ENCODE measurements at regions not wholly inside any gene's neighbourhood (a gene's known extent, or its start where the extent isn't known, plus 50 kb on each side); places are given as distances from the start of the nearest gene placed in this dataset.

GRCh38 chr18:29547626-29548025 lies 1370.7 kb upstream of the CDH2 start (continued):
- TF ChIP-seq HMGXB4 (CRISPR knock-in tag; IDR thresholded peaks at IDR 0.05; ENCODE audit: borderline replicate concordance), result no peak
- TF ChIP-seq RNF2 (IDR thresholded peaks at IDR 0.05; ENCODE audit: borderline replicate concordance, low read depth), result no peak
- no peak for TF ChIP-seq SMC3 (IDR thresholded peaks at IDR 0.05)
- TF ChIP-seq RARB (CRISPR knock-in tag; IDR thresholded peaks at IDR 0.05), result no peak

GRCh38 chr18:29540548-29540947 lies 1363.6 kb upstream of the CDH2 start:
- ChIA-PET POLR2A (no interaction called here), CTCF (no interaction called here)
- DNase-seq (ENCODE audit: low read depth in 1 of 2, low spot score in 1 of 2), result no peak
- TF ChIP-seq E2F6 (IDR thresholded peaks at IDR 0.05; ENCODE audit: borderline replicate concordance, low read depth), result no peak
- no peak for TF ChIP-seq CHD4 (IDR thresholded peaks at IDR 0.05; ENCODE audit: borderline replicate concordance)
- TF ChIP-seq USF2 (IDR thresholded peaks at IDR 0.05), result no peak
- TF ChIP-seq JUN (IDR thresholded peaks at IDR 0.05), result no peak
- TF ChIP-seq RNF2 (IDR thresholded peaks at IDR 0.05; ENCODE audit: borderline replicate concordance, low read depth), result no peak
- TF ChIP-seq CBX2 (IDR thresholded peaks at IDR 0.05; ENCODE audit: borderline replicate concordance, low read depth), result no peak
- no peak for TF ChIP-seq KDM1A (IDR thresholded peaks at IDR 0.05; ENCODE audit: low read depth)
- no peak for TF ChIP-seq ESRRA (IDR thresholded peaks at IDR 0.05; ENCODE audit: borderline replicate concordance, low read length)
- no peak for TF ChIP-seq SMC3 (IDR thresholded peaks at IDR 0.05)
- TF ChIP-seq HEYL (CRISPR knock-in tag; IDR thresholded peaks at IDR 0.05), result no peak
- TF ChIP-seq MAX (IDR thresholded peaks at IDR 0.05), result no peak
- no peak for TF ChIP-seq SREBF2 (IDR thresholded peaks at IDR 0.05)
- TF ChIP-seq FOSL2 (IDR thresholded peaks at IDR 0.05), result no peak
- no peak for TF ChIP-seq FOSL2 (CRISPR knock-in tag; IDR thresholded peaks at IDR 0.05)
- no peak for TF ChIP-seq HOXB13 (CRISPR knock-in tag; IDR thresholded peaks at IDR 0.05; ENCODE audit: low read depth)
- TF ChIP-seq EHMT2 (IDR thresholded peaks at IDR 0.05; ENCODE audit: low read depth), result no peak
- no peak for TF ChIP-seq HMGXB4 (CRISPR knock-in tag; IDR thresholded peaks at IDR 0.05; ENCODE audit: borderline replicate concordance)
- TF ChIP-seq CHD2 (IDR thresholded peaks at IDR 0.05; ENCODE audit: low read length, partially characterized antibody), result no peak
- no peak for TF ChIP-seq TFCP2L1 (CRISPR knock-in tag; IDR thresholded peaks at IDR 0.05)
- TF ChIP-seq EHF (CRISPR knock-in tag; IDR thresholded peaks at IDR 0.05), result no peak
- no peak for TF ChIP-seq RFX5 (IDR thresholded peaks at IDR 0.05)
- Histone ChIP-seq H3K4me2 (no peak overlapping the region), H3K27ac (no peak overlapping the region), H3K4me1 (no peaks in the 10 kb centered on the region), H3K9me3 (no peaks in the 10 kb centered on the region), H3K4me3 (no peak overlapping the region)
- no peak for ATAC-seq
- WGBS (ENCODE audit: missing lambda C conversion rate), result 13% methylated on average over 2 of the region's 2 CpGs
- FAIRE-seq, result no peak

GRCh38 chr18:29531746-29532145 lies 1354.8 kb upstream of the CDH2 start:
- no peak overlapping the region for H3K27ac ChIP-seq
- no peak overlapping the region for H3K4me3 ChIP-seq
- ChIA-PET POLR2A (no interaction called here), CTCF (no interaction called here)
- no peak overlapping the region for H3K4me2 ChIP-seq
- H3K4me1 ChIP-seq, result no peaks in the 10 kb centered on the region
- FAIRE-seq (no peak), DNase-seq (ENCODE audit: low read depth in 1 of 2, low spot score in 1 of 2) (no peak), ATAC-seq (no peak)
- no peaks in the 10 kb centered on the region for H3K9me3 ChIP-seq
- no peak for TF ChIP-seq EHMT2 (IDR thresholded peaks at IDR 0.05; ENCODE audit: low read depth)
- TF ChIP-seq NFE2L2 (conservative IDR thresholded peaks at IDR 0.05; ENCODE audit: low read length), result no peak
- TF ChIP-seq RARB (CRISPR knock-in tag; IDR thresholded peaks at IDR 0.05), result no peak
